GM20000 (cell line): ENCODE measurements at regions not wholly inside any gene's neighbourhood (a gene's known extent, or its start where the extent isn't known, plus 50 kb on each side); places are given as distances from the start of the nearest gene placed in this dataset.

Experiments
- DNase-seq: peaks from one replicate; pipeline ENCODE4 v3.0.0; 2012; ENCODE audit warnings: low spot score
- TF ChIP-seq, protein P1 (sequence below): IDR thresholded peaks from 2 replicates; pipeline ENCODE4 v1.5.1; 2012; ENCODE audit warnings: mild to moderate bottlenecking, control low read depth; ENCODE audit errors: extremely low read depth, missing control alignments

- DNase-seq, result no peak
- TF ChIP-seq, protein P1, sequence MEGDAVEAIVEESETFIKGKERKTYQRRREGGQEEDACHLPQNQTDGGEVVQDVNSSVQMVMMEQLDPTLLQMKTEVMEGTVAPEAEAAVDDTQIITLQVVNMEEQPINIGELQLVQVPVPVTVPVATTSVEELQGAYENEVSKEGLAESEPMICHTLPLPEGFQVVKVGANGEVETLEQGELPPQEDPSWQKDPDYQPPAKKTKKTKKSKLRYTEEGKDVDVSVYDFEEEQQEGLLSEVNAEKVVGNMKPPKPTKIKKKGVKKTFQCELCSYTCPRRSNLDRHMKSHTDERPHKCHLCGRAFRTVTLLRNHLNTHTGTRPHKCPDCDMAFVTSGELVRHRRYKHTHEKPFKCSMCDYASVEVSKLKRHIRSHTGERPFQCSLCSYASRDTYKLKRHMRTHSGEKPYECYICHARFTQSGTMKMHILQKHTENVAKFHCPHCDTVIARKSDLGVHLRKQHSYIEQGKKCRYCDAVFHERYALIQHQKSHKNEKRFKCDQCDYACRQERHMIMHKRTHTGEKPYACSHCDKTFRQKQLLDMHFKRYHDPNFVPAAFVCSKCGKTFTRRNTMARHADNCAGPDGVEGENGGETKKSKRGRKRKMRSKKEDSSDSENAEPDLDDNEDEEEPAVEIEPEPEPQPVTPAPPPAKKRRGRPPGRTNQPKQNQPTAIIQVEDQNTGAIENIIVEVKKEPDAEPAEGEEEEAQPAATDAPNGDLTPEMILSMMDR, result no peak
These were observed 125.5 kb upstream of the NECTIN1 start for GRCh38 chr11:119854521-119854920.

GRCh38 chr11:119853581-119854360 is 124.8 kb upstream of the NECTIN1 start:
- TF ChIP-seq, protein P1, result no peak
- no peak for DNase-seq

GRCh38 chr11:119852741-119853140 is 123.7 kb upstream of the NECTIN1 start:
- DNase-seq, result no peak
- TF ChIP-seq, protein P1, result no peak

DNA sequence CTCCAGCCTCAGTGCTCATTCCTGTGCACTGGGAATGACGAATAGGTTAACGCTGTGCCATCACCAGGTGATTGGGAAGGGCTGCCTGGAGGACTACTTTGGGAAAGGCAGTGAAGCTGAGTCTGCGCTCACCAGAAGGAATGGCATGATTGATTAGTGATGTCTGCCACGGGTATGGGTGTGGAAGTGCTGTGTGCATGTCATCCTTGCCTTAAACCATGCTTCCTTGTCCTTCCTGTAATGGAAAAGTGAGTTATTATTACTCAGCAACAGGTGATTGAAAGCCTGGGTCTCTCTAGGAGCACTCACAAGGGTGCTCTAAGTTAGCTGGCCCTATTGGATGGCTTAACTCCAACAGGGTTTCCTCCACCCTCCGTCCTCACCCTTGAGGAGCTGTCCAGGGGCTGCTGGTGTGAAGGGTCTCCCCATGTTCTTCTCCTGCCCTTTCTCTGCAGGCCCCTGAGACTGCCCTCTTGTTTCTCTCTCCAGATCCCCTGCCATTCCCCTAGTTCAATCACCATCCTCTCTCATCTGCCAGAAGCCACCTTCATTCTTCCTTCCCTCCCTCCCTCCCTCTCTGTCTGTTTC is 121.9 kb upstream of the NECTIN1 start:
- TF ChIP-seq, protein P1, result no peak

DNA sequence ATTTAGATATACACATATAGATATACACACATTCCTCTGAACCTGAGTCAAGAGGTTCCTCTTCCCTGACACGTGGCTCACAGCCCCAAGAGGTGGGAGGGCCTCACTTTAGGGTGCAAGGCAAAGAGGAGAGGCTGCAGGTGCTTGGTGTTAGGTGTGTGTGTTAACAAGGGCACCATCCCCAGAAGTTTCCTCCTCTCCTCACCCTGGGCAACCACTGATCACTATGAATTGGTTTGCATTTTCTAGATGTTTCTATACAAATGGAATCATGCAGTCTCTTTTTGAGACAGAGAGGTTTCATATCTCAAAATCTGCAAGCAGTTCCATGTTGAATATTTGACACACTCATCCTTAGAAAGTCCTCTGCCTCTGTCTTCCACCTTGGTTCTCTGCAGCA is 120.9 kb upstream of the NECTIN1 start:
- no peak for DNase-seq
- TF ChIP-seq, protein P1, result no peak

More for the DNA sequence above, 121.9 kb upstream of the NECTIN1 start:
- DNase-seq, result no peak

DNA sequence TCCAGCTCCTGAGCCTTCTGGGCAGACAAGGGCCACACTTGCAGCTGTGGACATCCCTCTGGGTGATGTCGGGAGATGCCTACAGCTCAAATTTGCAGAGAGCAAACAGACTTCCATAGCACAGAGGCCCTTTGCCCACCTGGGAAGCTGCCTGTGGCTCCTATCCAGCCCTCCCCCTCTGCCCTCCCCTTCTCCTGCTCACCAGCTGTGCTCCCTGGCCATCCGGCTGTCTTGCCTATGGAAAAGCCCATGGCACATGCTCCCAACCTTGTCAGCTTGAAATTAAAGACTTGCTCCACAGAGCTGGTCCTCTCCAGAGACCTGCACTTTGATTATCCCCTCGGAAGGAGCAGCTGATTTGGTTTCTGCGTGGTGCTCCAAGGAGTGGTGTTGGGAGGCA is 118.9 kb upstream of the NECTIN1 start:
- DNase-seq, result no peak
- TF ChIP-seq, protein P1, result no peak

DNA sequence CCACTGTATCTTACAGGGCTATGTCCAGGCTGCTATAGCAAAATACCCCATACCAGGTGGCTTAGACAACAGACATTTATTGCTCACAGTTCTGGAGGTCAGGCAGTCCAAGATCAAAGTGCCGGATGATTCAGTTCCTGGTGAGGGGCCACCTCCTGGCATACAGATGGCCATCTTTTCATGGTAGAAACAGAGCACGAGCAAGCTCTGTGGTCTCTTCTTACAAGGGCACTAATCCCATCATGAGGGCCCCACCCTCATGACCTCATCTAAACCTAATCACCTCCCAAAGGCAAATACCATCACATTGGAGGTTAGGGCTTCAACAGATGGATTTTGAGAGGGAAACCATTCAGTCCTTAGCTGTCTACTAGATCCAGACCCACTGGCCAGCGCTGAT is 117.4 kb upstream of the NECTIN1 start:
- DNase-seq, result no peak
- TF ChIP-seq, protein P1, result no peak
